Muscle layer of colon (tissue), 2 donors: ENCODE measurements at regions not wholly inside any gene's neighbourhood (a gene's known extent, or its start where the extent isn't known, plus 50 kb on each side); places are given as distances from the start of the nearest gene placed in this dataset.

Source experiments
- H3K27ac ChIP-seq: one replicate; pipeline ENCODE4 v1.7.0; 2013; ENCODE audit warnings: low read depth, mild to moderate bottlenecking, low read length, moderate library complexity
- H3K27me3 ChIP-seq, 2 donors: one replicate each; pipeline ENCODE4 v1.7.0; 2013; ENCODE audit warnings: low read length in 2 of 2, mild to moderate bottlenecking in 2 of 2; ENCODE audit not compliant: insufficient read depth in 2 of 2, control insufficient read depth in 1 of 2
- H3K36me3 ChIP-seq: one replicate; pipeline ENCODE4 v1.7.0; 2013; ENCODE audit warnings: mild to moderate bottlenecking, low read length; ENCODE audit not compliant: insufficient read depth
- H3K4me1 ChIP-seq: one replicate; pipeline ENCODE4 v1.7.0; 2013; ENCODE audit warnings: mild to moderate bottlenecking, low read length; ENCODE audit not compliant: insufficient read depth
- H3K4me3 ChIP-seq, 2 donors: one replicate each; pipeline ENCODE4 v1.7.0; 2013; ENCODE audit warnings: low read length in 2 of 2, low read depth in 1 of 2, mild to moderate bottlenecking in 1 of 2, moderate library complexity in 1 of 2
- H3K9ac ChIP-seq: one replicate; pipeline ENCODE4 v1.7.0; 2013; ENCODE audit warnings: low read length
- H3K9me3 ChIP-seq: one replicate; pipeline ENCODE4 v1.7.0; 2013; ENCODE audit warnings: mild to moderate bottlenecking, low read length
- donor health status: abdominal sarcoma.
- donor health status: Adenocarcinoma of cecum.

DNA sequence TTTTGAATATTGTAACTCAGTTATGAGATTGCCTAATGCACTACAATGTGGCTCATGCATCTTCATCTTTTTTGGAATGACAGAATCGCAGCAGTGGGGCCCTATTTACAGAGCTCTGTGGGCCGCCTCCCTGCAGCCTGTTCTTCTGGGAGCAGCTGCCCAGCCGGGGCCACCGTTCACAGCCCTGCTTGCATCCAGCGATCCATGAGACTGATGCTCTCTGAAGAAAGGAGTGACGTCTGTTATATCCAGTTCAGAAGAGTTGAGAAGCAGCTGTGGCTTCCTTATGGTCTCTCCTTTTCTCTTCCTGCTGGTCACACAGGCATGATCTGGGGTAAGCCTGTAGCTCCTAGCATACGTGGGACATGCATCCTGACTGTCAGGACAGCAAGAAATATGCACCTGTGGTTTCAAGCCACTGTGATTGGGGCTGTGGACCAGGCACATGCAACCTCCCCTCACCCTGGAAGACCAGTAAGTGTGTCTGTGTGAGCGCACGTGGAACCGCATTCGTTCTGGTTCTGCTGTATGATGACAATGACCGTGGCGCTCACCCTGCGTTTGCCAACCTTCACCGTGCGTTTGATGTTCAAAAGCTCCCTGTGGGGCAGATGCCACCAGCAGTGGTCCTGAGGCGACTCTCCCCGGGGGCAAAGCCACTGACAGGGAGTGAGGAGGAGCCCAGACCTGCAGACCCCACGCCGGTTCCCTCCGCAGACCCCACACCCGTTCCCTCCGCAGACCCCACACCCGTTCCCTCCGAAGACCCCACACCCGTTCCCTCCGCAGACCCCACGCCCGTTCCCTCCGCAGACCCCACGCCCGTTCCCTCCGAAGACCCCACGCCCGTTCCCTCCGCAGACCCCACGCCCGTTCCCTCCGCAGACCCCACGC, 189.8 kb downstream of the TMEM18 start:
- H3K27ac ChIP-seq = no peak overlapping the region
- no peaks in the 10 kb centered on the region for H3K9me3 ChIP-seq
- no peak overlapping the region for H3K9ac ChIP-seq
- no peaks in the 10 kb centered on the region for H3K27me3 ChIP-seq
- H3K4me1 ChIP-seq = no peaks in the 10 kb centered on the region
- H3K36me3 ChIP-seq = no peaks in the 10 kb centered on the region
- H3K4me3 ChIP-seq = no peak overlapping the region

DNA sequence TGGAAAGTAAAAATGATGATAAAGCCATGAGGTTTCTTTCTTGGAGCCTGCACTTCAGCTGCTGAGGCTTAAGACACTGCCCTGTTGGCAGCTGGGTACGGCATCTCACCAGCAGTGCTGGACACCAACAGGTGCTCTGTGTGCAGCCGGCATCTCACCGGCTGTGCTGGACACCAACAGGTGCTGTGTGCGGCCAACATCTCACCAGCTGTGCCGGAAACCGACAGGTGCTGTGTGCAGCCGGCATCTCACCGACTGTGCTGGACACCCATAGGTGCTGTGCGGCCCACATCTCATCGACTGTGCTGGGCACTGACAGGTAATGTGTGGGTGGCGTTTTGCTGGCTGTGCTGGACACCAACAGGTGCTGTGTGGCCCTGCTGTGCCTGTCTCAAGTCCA, 190.8 kb downstream of the TMEM18 start:
- Histone ChIP-seq H3K27ac (no peak overlapping the region), H3K9ac (no peak overlapping the region), H3K9me3 (no peaks in the 10 kb centered on the region), H3K27me3 (no peaks in the 10 kb centered on the region), H3K4me3 (no peak overlapping the region), H3K36me3 (no peaks in the 10 kb centered on the region), H3K4me1 (no peaks in the 10 kb centered on the region)

DNA sequence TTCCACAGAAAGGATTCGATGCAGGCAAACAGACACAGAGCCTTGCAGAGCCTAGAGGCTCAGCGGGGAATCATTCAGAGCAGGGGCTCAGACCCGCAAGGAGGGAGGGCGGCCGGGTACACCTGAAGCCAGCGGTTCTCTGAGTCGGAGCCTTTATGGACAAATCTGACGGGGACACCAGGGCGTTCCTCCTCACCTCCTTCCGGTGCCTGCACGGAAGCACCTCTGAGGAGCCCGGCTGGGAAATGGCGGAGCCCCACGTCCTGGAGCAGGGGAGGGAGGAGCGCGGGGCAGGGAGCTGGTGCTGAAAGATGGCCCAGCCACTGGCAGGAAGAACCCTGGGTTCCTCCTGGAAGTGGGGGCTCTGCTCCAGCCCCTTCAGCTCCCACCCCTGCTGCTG, 193.5 kb upstream of the ALKAL2 start:
- H3K36me3 ChIP-seq = no peaks in the 10 kb centered on the region
- H3K4me3 ChIP-seq = no peak overlapping the region
- no peaks in the 10 kb centered on the region for H3K9me3 ChIP-seq
- H3K27me3 ChIP-seq = no peaks in the 10 kb centered on the region
- H3K27ac ChIP-seq = no peak overlapping the region
- H3K9ac ChIP-seq = no peak overlapping the region
- no peaks in the 10 kb centered on the region for H3K4me1 ChIP-seq

- H3K27me3 ChIP-seq = no peaks in the 10 kb centered on the region
- no peak overlapping the region for H3K27ac ChIP-seq
- H3K9me3 ChIP-seq = no peaks in the 10 kb centered on the region
- H3K36me3 ChIP-seq = no peaks in the 10 kb centered on the region
- no peak overlapping the region for H3K9ac ChIP-seq
- H3K4me3 ChIP-seq = peak overlapping the region in 1 of 2 donors; percentile 16
- no peaks in the 10 kb centered on the region for H3K4me1 ChIP-seq
These were observed 191.7 kb upstream of the ALKAL2 start for GRCh38 chr2:479490-480176.

DNA sequence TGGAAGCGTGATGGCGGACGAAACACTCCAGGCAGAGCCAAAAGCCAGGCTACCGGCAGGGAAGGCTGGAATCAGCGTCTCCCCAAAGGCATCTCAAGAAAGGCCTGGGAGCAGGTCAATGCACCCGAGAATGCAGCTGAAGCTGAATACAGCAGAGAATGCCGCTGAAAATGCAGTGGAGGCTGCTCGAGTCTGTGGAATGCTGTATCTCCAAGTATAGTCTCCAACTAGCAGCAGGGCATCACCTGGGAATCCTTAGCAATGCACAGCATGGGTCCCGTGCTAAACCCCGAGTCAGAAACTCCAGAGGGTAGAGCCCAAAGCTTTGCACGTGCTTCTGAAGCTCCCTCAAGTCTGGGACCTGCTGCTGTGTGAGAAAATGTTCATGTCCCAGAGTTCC, 191.1 kb upstream of the ALKAL2 start:
- H3K4me1 ChIP-seq = no peaks in the 10 kb centered on the region
- H3K27me3 ChIP-seq = no peaks in the 10 kb centered on the region
- H3K36me3 ChIP-seq = no peaks in the 10 kb centered on the region
- no peak overlapping the region for H3K27ac ChIP-seq
- no peak overlapping the region for H3K9ac ChIP-seq
- no peak overlapping the region for H3K4me3 ChIP-seq
- no peaks in the 10 kb centered on the region for H3K9me3 ChIP-seq

- H3K27me3 ChIP-seq = peaks cover 4 to 20% of the 10 kb centered on the region in 2 donors
- no peaks in the 10 kb centered on the region for H3K36me3 ChIP-seq
- no peaks in the 10 kb centered on the region for H3K4me1 ChIP-seq
- H3K4me3 ChIP-seq = no peak overlapping the region
- H3K9ac ChIP-seq = no peak overlapping the region
- no peaks in the 10 kb centered on the region for H3K9me3 ChIP-seq
- no peak overlapping the region for H3K27ac ChIP-seq
These were observed 183.7 kb upstream of the ALKAL2 start for GRCh38 chr2:471560-471959.

- no peaks in the 10 kb centered on the region for H3K36me3 ChIP-seq
- H3K4me3 ChIP-seq = no peak overlapping the region
- H3K9ac ChIP-seq = no peak overlapping the region
- no peaks in the 10 kb centered on the region for H3K4me1 ChIP-seq
- H3K27me3 ChIP-seq = peaks cover 4 to 20% of the 10 kb centered on the region in 2 donors
- no peaks in the 10 kb centered on the region for H3K9me3 ChIP-seq
- H3K27ac ChIP-seq = no peak overlapping the region
These were observed 181.6 kb upstream of the ALKAL2 start for GRCh38 chr2:469514-469913.

- Histone ChIP-seq H3K9ac (no peak overlapping the region), H3K27ac (no peak overlapping the region), H3K27me3 (peaks cover 4 to 20% of the 10 kb centered on the region in 2 donors), H3K9me3 (no peaks in the 10 kb centered on the region), H3K36me3 (no peaks in the 10 kb centered on the region), H3K4me3 (no peak overlapping the region), H3K4me1 (no peaks in the 10 kb centered on the region)
These were observed 180.9 kb upstream of the ALKAL2 start for GRCh38 chr2:468648-469336.

- peaks cover 4 to 20% of the 10 kb centered on the region in 2 donors for H3K27me3 ChIP-seq
- H3K4me1 ChIP-seq = no peaks in the 10 kb centered on the region
- H3K9ac ChIP-seq = no peak overlapping the region
- H3K27ac ChIP-seq = no peak overlapping the region
- H3K4me3 ChIP-seq = no peak overlapping the region
- H3K9me3 ChIP-seq = no peaks in the 10 kb centered on the region
- no peaks in the 10 kb centered on the region for H3K36me3 ChIP-seq
These were observed 180.2 kb upstream of the ALKAL2 start for GRCh38 chr2:467892-468647.

- Histone ChIP-seq H3K4me1 (no peaks in the 10 kb centered on the region), H3K27ac (no peak overlapping the region), H3K36me3 (no peaks in the 10 kb centered on the region), H3K27me3 (peaks cover 4 to 20% of the 10 kb centered on the region in 2 donors), H3K4me3 (no peak overlapping the region), H3K9ac (no peak overlapping the region), H3K9me3 (no peaks in the 10 kb centered on the region)
These were observed 179.6 kb upstream of the ALKAL2 start for GRCh38 chr2:467543-467891.

DNA sequence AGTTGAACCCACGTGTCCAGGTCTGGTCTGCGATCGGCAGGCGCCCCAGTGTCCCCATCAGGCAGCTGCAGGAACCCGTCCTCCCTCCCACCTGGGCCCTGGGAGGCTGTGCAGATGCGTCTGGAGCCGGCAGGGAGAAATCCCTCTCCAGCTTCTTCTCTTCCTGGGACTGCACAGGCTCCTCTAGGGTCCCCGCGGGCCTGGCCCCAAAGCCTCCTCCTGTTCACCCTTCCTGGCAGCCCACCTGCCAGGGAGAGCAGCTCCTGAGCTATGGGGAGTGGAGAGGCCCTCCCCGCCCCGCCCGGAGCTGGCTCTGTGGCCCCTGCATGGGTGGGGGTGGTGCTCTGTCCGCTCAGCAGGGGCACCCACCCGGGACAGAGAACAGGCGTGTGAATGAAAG, 179.2 kb upstream of the ALKAL2 start:
- no peaks in the 10 kb centered on the region for H3K4me1 ChIP-seq
- no peak overlapping the region for H3K9ac ChIP-seq
- no peaks in the 10 kb centered on the region for H3K9me3 ChIP-seq
- no peaks in the 10 kb centered on the region for H3K36me3 ChIP-seq
- H3K27ac ChIP-seq = no peak overlapping the region
- H3K27me3 ChIP-seq = peaks cover 4 to 20% of the 10 kb centered on the region in 2 donors
- no peak overlapping the region for H3K4me3 ChIP-seq
